ENCODE measurements at regions not wholly inside any gene's neighbourhood (a gene's known extent, or its start where the extent isn't known, plus 50 kb on each side); places are given as distances from the start of the nearest gene placed in this dataset.

DNA sequence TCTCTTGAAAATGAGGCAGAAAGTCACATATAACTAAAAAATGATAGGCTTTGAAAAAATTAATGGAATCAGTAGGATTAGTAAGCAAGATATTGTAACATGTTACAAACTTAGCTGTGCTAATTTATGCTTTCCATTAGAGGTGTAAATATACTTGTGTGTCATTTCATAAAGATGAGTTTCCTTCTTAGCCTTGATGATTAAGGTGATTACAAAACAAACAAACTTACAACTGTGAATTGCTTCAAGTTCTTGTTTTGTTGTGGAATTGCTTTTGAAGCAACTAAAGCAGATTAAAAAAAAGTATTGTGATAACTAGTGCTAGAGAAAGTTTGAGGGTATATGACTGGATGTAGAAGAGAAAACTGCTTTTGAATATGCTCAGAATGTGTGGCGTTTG is 87.9 kb downstream of the DIPK2A start:
- Histone ChIP-seq H3K4me1 (no peaks in the 10 kb centered on the region), H3K36me3 (ENCODE audit: low read depth, missing control alignments) (no peaks in the 10 kb centered on the region), H3K27me3 (no peaks in the 10 kb centered on the region), H3K27ac (no peak overlapping the region), H3K9me3 (no peaks in the 10 kb centered on the region), H3K4me3 (no peak overlapping the region)
- no peak for DNase-seq
- no peak for TF ChIP-seq POLR2A (IDR thresholded peaks at IDR 0.05)
- TF ChIP-seq, protein P1, sequence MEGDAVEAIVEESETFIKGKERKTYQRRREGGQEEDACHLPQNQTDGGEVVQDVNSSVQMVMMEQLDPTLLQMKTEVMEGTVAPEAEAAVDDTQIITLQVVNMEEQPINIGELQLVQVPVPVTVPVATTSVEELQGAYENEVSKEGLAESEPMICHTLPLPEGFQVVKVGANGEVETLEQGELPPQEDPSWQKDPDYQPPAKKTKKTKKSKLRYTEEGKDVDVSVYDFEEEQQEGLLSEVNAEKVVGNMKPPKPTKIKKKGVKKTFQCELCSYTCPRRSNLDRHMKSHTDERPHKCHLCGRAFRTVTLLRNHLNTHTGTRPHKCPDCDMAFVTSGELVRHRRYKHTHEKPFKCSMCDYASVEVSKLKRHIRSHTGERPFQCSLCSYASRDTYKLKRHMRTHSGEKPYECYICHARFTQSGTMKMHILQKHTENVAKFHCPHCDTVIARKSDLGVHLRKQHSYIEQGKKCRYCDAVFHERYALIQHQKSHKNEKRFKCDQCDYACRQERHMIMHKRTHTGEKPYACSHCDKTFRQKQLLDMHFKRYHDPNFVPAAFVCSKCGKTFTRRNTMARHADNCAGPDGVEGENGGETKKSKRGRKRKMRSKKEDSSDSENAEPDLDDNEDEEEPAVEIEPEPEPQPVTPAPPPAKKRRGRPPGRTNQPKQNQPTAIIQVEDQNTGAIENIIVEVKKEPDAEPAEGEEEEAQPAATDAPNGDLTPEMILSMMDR (IDR thresholded peaks at IDR 0.05) = no peak
- 91 to 96% methylated on average over 1 of the region's 1 CpG for whole genome bisulfite sequencing, 2 donors
- intact Hi-C loops (cut with DNase I; ENCODE audit: low total_unique reads) = no loop called here

DNA sequence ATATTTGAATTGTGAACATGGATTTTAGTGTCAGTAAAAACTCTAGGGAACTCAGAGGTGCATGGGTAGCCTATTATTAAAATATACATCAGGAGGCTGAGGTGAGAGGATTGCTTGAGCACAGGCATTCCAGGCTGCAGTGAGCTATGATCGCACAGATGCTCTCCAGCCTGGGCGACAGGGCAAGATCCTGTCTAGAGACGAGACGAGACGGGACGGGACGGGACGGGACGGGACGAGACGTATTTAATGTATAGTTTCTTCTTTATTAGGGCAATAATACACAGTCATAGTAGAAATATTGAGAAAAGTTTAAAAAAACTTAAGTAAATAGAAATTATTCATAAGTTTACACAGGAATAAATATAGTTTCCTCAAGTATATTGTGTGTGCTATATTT is 89.3 kb downstream of the DIPK2A start:
- no peak for DNase-seq
- Histone ChIP-seq H3K27me3 (no peaks in the 10 kb centered on the region), H3K27ac (no peak overlapping the region), H3K36me3 (ENCODE audit: low read depth, missing control alignments) (no peaks in the 10 kb centered on the region), H3K4me1 (no peaks in the 10 kb centered on the region), H3K9me3 (no peaks in the 10 kb centered on the region), H3K4me3 (no peak overlapping the region)
- WGBS, 2 donors = 95 to 96% methylated on average over 11 of the region's 11 CpGs
- TF ChIP-seq, protein P1 (IDR thresholded peaks at IDR 0.05) = no peak
- TF ChIP-seq POLR2A (IDR thresholded peaks at IDR 0.05) = no peak
- intact Hi-C loops (cut with DNase I; ENCODE audit: low total_unique reads) = no loop called here

DNA sequence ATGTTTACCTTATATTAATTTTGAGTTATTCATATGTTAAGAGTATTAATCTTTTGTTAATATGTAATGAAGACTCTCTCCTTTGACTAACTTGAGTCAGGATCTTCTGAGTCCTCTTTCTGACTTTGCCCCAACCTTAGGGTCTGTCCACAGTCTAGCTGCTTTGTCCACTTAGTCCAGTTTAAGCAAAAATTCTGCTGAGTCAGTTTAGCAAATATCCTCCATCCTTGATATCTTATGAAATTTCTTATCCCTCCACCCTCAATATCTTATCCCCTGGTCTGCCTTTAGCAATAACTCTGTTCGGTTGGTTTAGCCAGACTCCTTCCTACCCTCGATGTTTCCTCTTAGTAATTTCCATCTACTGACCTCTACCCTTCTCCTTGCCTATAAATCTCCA is 91.7 kb downstream of the DIPK2A start:
- no peaks in the 10 kb centered on the region for H3K27me3 ChIP-seq
- intact Hi-C loops (cut with DNase I; ENCODE audit: low total_unique reads) = no loop called here
- no peaks in the 10 kb centered on the region for H3K4me1 ChIP-seq
- H3K36me3 ChIP-seq (ENCODE audit: low read depth, missing control alignments) = no peaks in the 10 kb centered on the region
- TF ChIP-seq, protein P1 (IDR thresholded peaks at IDR 0.05) = no peak
- TF ChIP-seq POLR2A (IDR thresholded peaks at IDR 0.05) = no peak
- H3K27ac ChIP-seq = no peak overlapping the region
- WGBS, 2 donors = 67 to 84% methylated on average over 2 of the region's 2 CpGs
- DNase-seq = no peak
- H3K4me3 ChIP-seq = no peak overlapping the region
- no peaks in the 10 kb centered on the region for H3K9me3 ChIP-seq

DNA sequence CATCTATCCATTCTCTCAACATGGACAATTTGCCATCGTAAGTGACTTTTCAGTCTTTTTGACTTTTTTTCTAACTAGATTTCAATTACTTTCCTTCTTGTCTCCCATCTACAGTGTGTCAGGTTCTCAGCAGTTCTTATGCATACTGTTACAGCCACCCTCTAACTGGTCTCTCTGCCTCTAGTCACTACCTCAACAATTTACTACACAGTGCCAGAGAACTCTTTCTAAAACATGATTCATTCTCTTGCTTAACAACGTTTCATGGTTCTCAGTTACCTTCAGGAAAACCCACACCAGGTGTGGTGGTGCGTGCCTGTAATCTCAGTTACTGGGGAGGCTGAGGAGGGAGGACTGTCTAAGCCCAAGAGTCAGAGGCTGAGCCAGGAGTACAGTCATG is 95.4 kb downstream of the DIPK2A start:
- intact Hi-C loops (cut with DNase I; ENCODE audit: low total_unique reads) = no loop called here
- no peaks in the 10 kb centered on the region for H3K4me1 ChIP-seq
- WGBS, 2 donors = 79 to 94% methylated on average over 3 of the region's 3 CpGs
- TF ChIP-seq, protein P1 (IDR thresholded peaks at IDR 0.05) = no peak
- no peak for TF ChIP-seq POLR2A (IDR thresholded peaks at IDR 0.05)
- DNase-seq = no peak
- no peaks in the 10 kb centered on the region for H3K9me3 ChIP-seq
- no peak overlapping the region for H3K27ac ChIP-seq
- H3K27me3 ChIP-seq = no peaks in the 10 kb centered on the region
- no peak overlapping the region for H3K4me3 ChIP-seq
- H3K36me3 ChIP-seq (ENCODE audit: low read depth, missing control alignments) = no peaks in the 10 kb centered on the region

DNA sequence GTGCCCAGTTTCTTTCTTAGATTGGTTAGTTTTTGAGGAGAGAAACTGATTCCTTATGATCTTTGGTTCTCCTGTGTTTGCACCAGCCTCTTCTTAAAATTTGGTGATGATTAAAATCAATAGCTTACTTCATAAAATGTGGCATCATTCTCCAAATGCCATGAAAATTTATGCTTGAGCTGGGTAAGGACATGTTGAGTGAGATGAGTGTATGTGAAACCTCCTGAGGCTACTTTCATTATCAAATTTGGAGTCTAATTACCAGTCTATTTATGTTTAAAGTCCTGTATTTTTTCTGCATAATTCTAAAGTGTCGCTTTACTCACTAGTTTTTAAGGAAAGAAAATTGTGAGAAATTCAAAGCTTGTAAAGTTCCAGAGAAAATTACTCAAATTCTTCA is 102.1 kb downstream of the DIPK2A start:
- Histone ChIP-seq H3K27me3 (no peaks in the 10 kb centered on the region), H3K4me3 (no peak overlapping the region), H3K27ac (no peak overlapping the region), H3K36me3 (ENCODE audit: low read depth, missing control alignments) (no peaks in the 10 kb centered on the region), H3K4me1 (no peaks in the 10 kb centered on the region), H3K9me3 (no peaks in the 10 kb centered on the region)
- 77 to 86% methylated on average over 1 of the region's 1 CpG for whole genome bisulfite sequencing, 2 donors
- TF ChIP-seq, protein P1 (IDR thresholded peaks at IDR 0.05) = no peak
- no peak for TF ChIP-seq POLR2A (IDR thresholded peaks at IDR 0.05)
- no peak for DNase-seq
- intact Hi-C loops (cut with DNase I; ENCODE audit: low total_unique reads) = no loop called here
